DMS153 treated with DMSO at 0.1 percent for 48 hours (cell line): ENCODE measurements at regions not wholly inside any gene's neighbourhood (a gene's known extent, or its start where the extent isn't known, plus 50 kb on each side); places are given as distances from the start of the nearest gene placed in this dataset.
"Not testable (repeated sequence)": the region's sequence is repeated elsewhere in the genome, so short reads cannot be mapped to it uniquely, and the experiment has no call there.

Experiments used
- DNase-seq: peaks from one replicate; lab custom pipeline; 2025; ENCODE audit not compliant: unreplicated experiment; lab: John Stamatoyannopoulos, UW

- DNase-seq: peak; percentile 32
Observed at GRCh38 chr15:28789401-28790114, 58.9 kb downstream of the GOLGA6L7 start.

- DNase-seq: not testable (repeated sequence)
Observed at GRCh38 chr15:28788649-28789400, 59.6 kb downstream of the GOLGA6L7 start.

- DNase-seq: not testable (repeated sequence)
Observed at GRCh38 chr15:28788176-28788575, 60.3 kb downstream of the GOLGA6L7 start.

- no peak for DNase-seq
Observed at GRCh38 chr15:28786521-28786920, 61.9 kb downstream of the GOLGA6L7 start.

GRCh38 chr15:28784347-28785163 is 63.9 kb downstream of the GOLGA6L7 start:
- DNase-seq: not testable (repeated sequence)

- DNase-seq: no peak
Observed at GRCh38 chr15:28783873-28784272, 64.6 kb downstream of the GOLGA6L7 start.

- DNase-seq: no peak
Observed at GRCh38 chr15:28783466-28783865, 65.0 kb downstream of the GOLGA6L7 start.

- not testable (repeated sequence) for DNase-seq
Observed at GRCh38 chr15:28778397-28778796, 66.2 kb upstream of the GOLGA8M start.

GRCh38 chr15:28772857-28773256 is 60.6 kb upstream of the GOLGA8M start:
- DNase-seq: not testable (repeated sequence)
